Endodermal cell (in vitro differentiated cells): ENCODE measurements at regions not wholly inside any gene's neighbourhood (a gene's known extent, or its start where the extent isn't known, plus 50 kb on each side); places are given as distances from the start of the nearest gene placed in this dataset.

Experiments
- DNase-seq: peaks from one replicate; pipeline ENCODE4 v3.0.0-alpha.2; 2017
- H3K27ac ChIP-seq: 2 replicates; pipeline ENCODE4 v1.5.1; 2013; ENCODE audit warnings: mild to moderate bottlenecking, low read depth, low read length, moderate library complexity
- H3K27me3 ChIP-seq: 2 replicates; pipeline ENCODE4 v1.6.1; 2013; ENCODE audit warnings: mild to moderate bottlenecking, low read length, moderate library complexity; ENCODE audit not compliant: insufficient read depth, control insufficient read depth, poor library complexity, severe bottlenecking
- H3K36me3 ChIP-seq: 2 replicates; pipeline ENCODE4 v1.7.0; 2013; ENCODE audit warnings: mild to moderate bottlenecking, low read length, moderate library complexity; ENCODE audit not compliant: control insufficient read depth, insufficient read depth
- H3K4me1 ChIP-seq: one replicate; pipeline ENCODE4 v1.7.0; 2013; ENCODE audit warnings: low read length; ENCODE audit not compliant: control insufficient read depth, insufficient read depth
- H3K4me3 ChIP-seq: 2 replicates; pipeline ENCODE4 v1.5.1; 2013; ENCODE audit warnings: mild to moderate bottlenecking, low read length, moderate library complexity
- H3K9ac ChIP-seq: 2 replicates; pipeline ENCODE4 v1.6.1; 2013; ENCODE audit warnings: mild to moderate bottlenecking, low read length, moderate library complexity; ENCODE audit not compliant: poor library complexity, severe bottlenecking; ENCODE audit errors: extremely low read depth
- H3K9me3 ChIP-seq: 2 replicates; pipeline ENCODE4 v1.6.1; 2013; ENCODE audit warnings: mild to moderate bottlenecking, low read length, moderate library complexity; ENCODE audit not compliant: control insufficient read depth
- H3K27ac Mint-ChIP-seq: 2 replicates; pipeline ENCODE4 v1.8.0; 2020; ENCODE audit warnings: mixed read lengths
- H3K27me3 Mint-ChIP-seq: 2 replicates; pipeline ENCODE4 v1.8.0; 2021; ENCODE audit warnings: mild to moderate bottlenecking, mixed read lengths; ENCODE audit not compliant: insufficient read depth
- H3K36me3 Mint-ChIP-seq: 2 replicates; pipeline ENCODE4 v1.8.0; 2020; ENCODE audit warnings: low read depth, mixed read lengths
- H3K4me1 Mint-ChIP-seq: 2 replicates; pipeline ENCODE4 v1.8.0; 2020; ENCODE audit warnings: mixed read lengths
- H3K4me3 Mint-ChIP-seq: 2 replicates; pipeline ENCODE4 v1.8.0; 2020; ENCODE audit warnings: mild to moderate bottlenecking, moderate library complexity, mixed read lengths
- H3K9me3 Mint-ChIP-seq: 2 replicates; pipeline ENCODE4 v1.8.0; 2020; ENCODE audit warnings: mild to moderate bottlenecking, mixed read lengths
- CTCF ChIP-seq: fragments of 200-600 bp; sonication (generic); conservative IDR thresholded peaks from 2 replicates; pipeline ENCODE4 v1.5.0; 2021; ENCODE audit warnings: antibody characterized with exemption, mild to moderate bottlenecking
- WGBS, 2 experiments: methylation state at CpG; one replicate each; pipeline versions ENCODE4 v1.1.5 to v1.1.7; 2013; ENCODE audit warnings: missing lambda C conversion rate in 2 of 2, mixed read lengths in 1 of 2; ENCODE audit not compliant: insufficient coverage in 1 of 2, insufficient read length in 1 of 2; 5-methylcytosine and 5-hydroxymethylcytosine counted together

GRCh38 chr2:9076210-9076609 lies 72.7 kb upstream of the MBOAT2 start:
- Histone ChIP-seq H3K36me3 (no peaks in the 10 kb centered on the region), H3K4me3 (no peak overlapping the region), H3K27me3 (no peaks in the 10 kb centered on the region), H3K27ac (no peak overlapping the region), H3K9me3 (no peaks in the 10 kb centered on the region), H3K4me1 (peaks cover 7% of the 10 kb centered on the region), H3K9ac (no peak overlapping the region)
- WGBS, 2 experiments, result 85 to 100% methylated on average over 1 of the region's 1 CpG
- Mint-ChIP-seq H3K4me1 (peaks cover 19% of the 10 kb centered on the region), H3K27me3 (peaks cover 10% of the 10 kb centered on the region), H3K9me3 (peaks cover under 1% of the 10 kb centered on the region), H3K36me3 (no peaks in the 10 kb centered on the region), H3K27ac (no peak overlapping the region), H3K4me3 (no peak overlapping the region)
- DNase-seq, result no peak
- TF ChIP-seq CTCF, result no peak

DNA sequence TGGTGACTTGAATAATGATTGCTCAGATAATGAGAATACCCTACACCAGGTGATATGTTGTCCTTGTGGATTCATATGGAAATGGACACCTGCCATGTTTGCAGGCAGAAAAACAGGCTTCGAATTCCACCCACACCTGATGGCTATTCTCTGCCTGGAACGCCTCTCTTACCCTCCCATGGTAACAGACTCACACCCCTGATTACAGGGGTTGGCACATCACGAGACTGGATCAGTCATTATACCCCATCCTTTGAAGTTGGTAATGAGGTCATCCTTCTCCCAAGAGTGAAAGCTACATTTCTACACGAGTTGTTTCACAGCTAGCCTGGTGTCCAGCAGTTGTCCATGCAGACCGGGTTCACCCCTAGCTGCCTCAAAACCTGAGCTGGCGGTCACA lies 71.4 kb upstream of the MBOAT2 start:
- TF ChIP-seq CTCF, result no peak
- peaks cover 10% of the 10 kb centered on the region for H3K27me3 Mint-ChIP-seq
- no peaks in the 10 kb centered on the region for H3K36me3 ChIP-seq
- no peaks in the 10 kb centered on the region for H3K36me3 Mint-ChIP-seq
- H3K9ac ChIP-seq, result no peak overlapping the region
- WGBS, 2 experiments, result 72 to 78% methylated on average over 5 to 6 of the region's 6 CpGs
- no peaks in the 10 kb centered on the region for H3K27me3 ChIP-seq
- H3K4me3 ChIP-seq, result no peak overlapping the region
- peaks cover 7% of the 10 kb centered on the region for H3K4me1 ChIP-seq
- H3K9me3 ChIP-seq, result no peaks in the 10 kb centered on the region
- no peak overlapping the region for H3K27ac Mint-ChIP-seq
- peaks cover 19% of the 10 kb centered on the region for H3K4me1 Mint-ChIP-seq
- peak; percentile 80 for DNase-seq
- no peak overlapping the region for H3K27ac ChIP-seq
- no peak overlapping the region for H3K4me3 Mint-ChIP-seq
- H3K9me3 Mint-ChIP-seq, result no peaks in the 10 kb centered on the region

DNA sequence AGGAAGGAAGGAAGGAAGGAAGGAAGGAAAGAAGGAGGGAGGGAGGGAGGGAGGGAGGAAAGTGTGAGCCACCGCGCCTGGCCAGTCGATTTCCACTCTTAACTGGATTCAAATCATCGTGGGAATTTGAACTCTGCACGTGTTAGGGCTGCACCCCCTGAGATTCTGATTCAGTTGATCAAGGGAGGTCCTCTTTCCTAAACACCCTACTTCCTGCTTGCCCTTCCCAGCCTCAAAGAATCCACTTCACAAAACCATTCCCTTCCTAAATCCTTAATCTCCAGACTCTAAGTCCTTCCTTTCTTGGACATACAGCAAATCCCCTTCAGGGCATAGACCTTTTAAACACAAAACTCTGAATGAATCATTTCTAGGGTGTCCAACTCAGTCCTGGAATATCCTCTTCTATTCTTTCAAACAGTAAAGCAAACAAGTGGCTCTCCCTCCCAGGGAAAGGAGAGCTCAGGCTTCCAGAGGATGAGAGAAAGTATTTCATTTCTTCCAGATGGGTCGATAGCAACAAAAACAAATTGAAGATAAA lies 68.2 kb upstream of the MBOAT2 start:
- no peak for DNase-seq
- 88 to 92% methylated on average over 2 to 6 of the region's 6 CpGs for WGBS, 2 experiments
- H3K4me3 ChIP-seq, result no peak overlapping the region
- Mint-ChIP-seq H3K27ac (no peak overlapping the region), H3K4me3 (no peak overlapping the region), H3K27me3 (peaks cover 10% of the 10 kb centered on the region), H3K4me1 (peaks cover 19% of the 10 kb centered on the region), H3K9me3 (no peaks in the 10 kb centered on the region), H3K36me3 (no peaks in the 10 kb centered on the region)
- H3K27ac ChIP-seq, result no peak overlapping the region
- no peaks in the 10 kb centered on the region for H3K9me3 ChIP-seq
- H3K27me3 ChIP-seq, result no peaks in the 10 kb centered on the region
- H3K4me1 ChIP-seq, result peaks cover 7% of the 10 kb centered on the region
- no peak for TF ChIP-seq CTCF
- H3K9ac ChIP-seq, result no peak overlapping the region
- no peaks in the 10 kb centered on the region for H3K36me3 ChIP-seq
